ENCODE measurements at regions not wholly inside any gene's neighbourhood (a gene's known extent, or its start where the extent isn't known, plus 50 kb on each side); places are given as distances from the start of the nearest gene placed in this dataset.

- Histone ChIP-seq H4K8ac (ENCODE audit: low read depth, low read length) (no peak overlapping the region), H4K91ac (ENCODE audit: low read depth, low read length) (no peak overlapping the region), H3K4me2 (ENCODE audit: low read length) (no peak overlapping the region), H2AFZ (ENCODE audit: insufficient read depth, low read length, poor library complexity) (no peak overlapping the region), H3K18ac (ENCODE audit: low read length) (no peak overlapping the region), H4K12ac (ENCODE audit: low read depth, low read length) (no peak overlapping the region), H3K27ac (ENCODE audit: low read depth, low read length) (no peak overlapping the region), H2BK120ac (ENCODE audit: insufficient read depth, low read length, poor library complexity) (no peak overlapping the region), H3K27me3 (ENCODE audit: insufficient read depth, low read length) (no peaks in the 10 kb centered on the region), H3K9ac (ENCODE audit: low read length) (no peak overlapping the region), H2AK5ac (ENCODE audit: low read length) (no peak overlapping the region), H3K9me3 (ENCODE audit: insufficient read depth, low read depth, low read length) (no peaks in the 10 kb centered on the region), H2BK5ac (ENCODE audit: low read depth, low read length, poor library complexity) (no peak overlapping the region), H3K23ac (ENCODE audit: low read length) (no peak overlapping the region), H2BK12ac (ENCODE audit: low read length) (no peak overlapping the region), H3K4me3 (ENCODE audit: low read depth, low read length) (no peak overlapping the region), H3K79me2 (ENCODE audit: control insufficient read depth, insufficient read depth, low read length, poor library complexity) (no peaks in the 10 kb centered on the region), H3K4ac (ENCODE audit: low read depth, low read length) (no peak overlapping the region), H3K36me3 (ENCODE audit: control insufficient read depth in 1 of 2, insufficient read depth in 2 of 2, low read length in 2 of 2) (no peaks in the 10 kb centered on the region), H3K14ac (ENCODE audit: low read length) (no peak overlapping the region), H3K79me1 (ENCODE audit: low read length) (no peaks in the 10 kb centered on the region), H3K4me1 (ENCODE audit: control insufficient read depth in 1 of 2, insufficient read depth in 2 of 2, low read length in 2 of 2) (no peaks in the 10 kb centered on the region)
- no peak for DNase-seq
- WGBS (ENCODE audit: extremely low coverage, insufficient coverage, insufficient read length), result no CpG with 5 or more reads among the region's 2 CpGs
Measured at GRCh38 chr4:63171341-63171740, 1237.9 kb downstream of the TECRL start.

GRCh38 chr4:63170923-63171322 is 1238.3 kb downstream of the TECRL start:
- no peaks in the 10 kb centered on the region for H3K27me3 ChIP-seq (ENCODE audit: insufficient read depth, low read length)
- no peak overlapping the region for H3K23ac ChIP-seq (ENCODE audit: low read length)
- no peak overlapping the region for H4K12ac ChIP-seq (ENCODE audit: low read depth, low read length)
- WGBS (ENCODE audit: extremely low coverage, insufficient coverage, insufficient read length), result no CpG with 5 or more reads among the region's 2 CpGs
- no peak overlapping the region for H2BK5ac ChIP-seq (ENCODE audit: low read depth, low read length, poor library complexity)
- H3K9ac ChIP-seq (ENCODE audit: low read length), result no peak overlapping the region
- H2AFZ ChIP-seq (ENCODE audit: insufficient read depth, low read length, poor library complexity), result no peak overlapping the region
- no peak overlapping the region for H2BK12ac ChIP-seq (ENCODE audit: low read length)
- H3K4me3 ChIP-seq (ENCODE audit: low read depth, low read length), result no peak overlapping the region
- no peaks in the 10 kb centered on the region for H3K36me3 ChIP-seq (ENCODE audit: control insufficient read depth in 1 of 2, insufficient read depth in 2 of 2, low read length in 2 of 2)
- H2BK120ac ChIP-seq (ENCODE audit: insufficient read depth, low read length, poor library complexity), result no peak overlapping the region
- no peak overlapping the region for H3K4ac ChIP-seq (ENCODE audit: low read depth, low read length)
- H3K79me2 ChIP-seq (ENCODE audit: control insufficient read depth, insufficient read depth, low read length, poor library complexity), result no peaks in the 10 kb centered on the region
- no peak overlapping the region for H3K18ac ChIP-seq (ENCODE audit: low read length)
- DNase-seq, result no peak
- H4K8ac ChIP-seq (ENCODE audit: low read depth, low read length), result no peak overlapping the region
- no peak overlapping the region for H3K27ac ChIP-seq (ENCODE audit: low read depth, low read length)
- H3K4me2 ChIP-seq (ENCODE audit: low read length), result no peak overlapping the region
- H3K14ac ChIP-seq (ENCODE audit: low read length), result no peak overlapping the region
- H3K4me1 ChIP-seq (ENCODE audit: control insufficient read depth in 1 of 2, insufficient read depth in 2 of 2, low read length in 2 of 2), result no peaks in the 10 kb centered on the region
- no peaks in the 10 kb centered on the region for H3K79me1 ChIP-seq (ENCODE audit: low read length)
- H2AK5ac ChIP-seq (ENCODE audit: low read length), result no peak overlapping the region
- H4K91ac ChIP-seq (ENCODE audit: low read depth, low read length), result no peak overlapping the region
- no peaks in the 10 kb centered on the region for H3K9me3 ChIP-seq (ENCODE audit: insufficient read depth, low read depth, low read length)

GRCh38 chr4:63169836-63170235 is 1239.4 kb downstream of the TECRL start:
- Histone ChIP-seq H4K12ac (ENCODE audit: low read depth, low read length) (no peak overlapping the region), H3K79me2 (ENCODE audit: control insufficient read depth, insufficient read depth, low read length, poor library complexity) (no peaks in the 10 kb centered on the region), H4K91ac (ENCODE audit: low read depth, low read length) (no peak overlapping the region), H3K36me3 (ENCODE audit: control insufficient read depth in 1 of 2, insufficient read depth in 2 of 2, low read length in 2 of 2) (no peaks in the 10 kb centered on the region), H2BK120ac (ENCODE audit: insufficient read depth, low read length, poor library complexity) (no peak overlapping the region), H2AK5ac (ENCODE audit: low read length) (no peak overlapping the region), H3K79me1 (ENCODE audit: low read length) (no peaks in the 10 kb centered on the region), H3K27ac (ENCODE audit: low read depth, low read length) (no peak overlapping the region), H3K18ac (ENCODE audit: low read length) (no peak overlapping the region), H3K23ac (ENCODE audit: low read length) (no peak overlapping the region), H3K4me1 (ENCODE audit: control insufficient read depth in 1 of 2, insufficient read depth in 2 of 2, low read length in 2 of 2) (no peaks in the 10 kb centered on the region), H2BK12ac (ENCODE audit: low read length) (no peak overlapping the region), H3K4ac (ENCODE audit: low read depth, low read length) (no peak overlapping the region), H3K14ac (ENCODE audit: low read length) (no peak overlapping the region), H3K9ac (ENCODE audit: low read length) (no peak overlapping the region), H2BK5ac (ENCODE audit: low read depth, low read length, poor library complexity) (no peak overlapping the region), H2AFZ (ENCODE audit: insufficient read depth, low read length, poor library complexity) (no peak overlapping the region), H3K9me3 (ENCODE audit: insufficient read depth, low read depth, low read length) (no peaks in the 10 kb centered on the region), H3K27me3 (ENCODE audit: insufficient read depth, low read length) (no peaks in the 10 kb centered on the region), H3K4me3 (ENCODE audit: low read depth, low read length) (no peak overlapping the region), H4K8ac (ENCODE audit: low read depth, low read length) (no peak overlapping the region), H3K4me2 (ENCODE audit: low read length) (no peak overlapping the region)
- no CpG with 5 or more reads among the region's 2 CpGs for WGBS (ENCODE audit: extremely low coverage, insufficient coverage, insufficient read length)
- DNase-seq, result no peak

GRCh38 chr4:63155561-63155960 is 1253.7 kb downstream of the TECRL start:
- Histone ChIP-seq H4K8ac (ENCODE audit: low read depth, low read length) (no peak overlapping the region), H2AFZ (ENCODE audit: insufficient read depth, low read length, poor library complexity) (no peak overlapping the region), H3K23ac (ENCODE audit: low read length) (no peak overlapping the region), H4K91ac (ENCODE audit: low read depth, low read length) (no peak overlapping the region), H3K4ac (ENCODE audit: low read depth, low read length) (no peak overlapping the region), H3K27ac (ENCODE audit: low read depth, low read length) (no peak overlapping the region), H3K18ac (ENCODE audit: low read length) (no peak overlapping the region), H3K79me1 (ENCODE audit: low read length) (no peaks in the 10 kb centered on the region), H3K9me3 (ENCODE audit: insufficient read depth, low read depth, low read length) (peaks cover 2% of the 10 kb centered on the region), H2AK5ac (ENCODE audit: low read length) (no peak overlapping the region), H3K36me3 (ENCODE audit: control insufficient read depth in 1 of 2, insufficient read depth in 2 of 2, low read length in 2 of 2) (no peaks in the 10 kb centered on the region), H4K12ac (ENCODE audit: low read depth, low read length) (no peak overlapping the region), H2BK12ac (ENCODE audit: low read length) (no peak overlapping the region), H3K4me1 (ENCODE audit: control insufficient read depth in 1 of 2, insufficient read depth in 2 of 2, low read length in 2 of 2) (no peaks in the 10 kb centered on the region), H3K4me2 (ENCODE audit: low read length) (no peak overlapping the region), H3K79me2 (ENCODE audit: control insufficient read depth, insufficient read depth, low read length, poor library complexity) (no peaks in the 10 kb centered on the region), H2BK5ac (ENCODE audit: low read depth, low read length, poor library complexity) (no peak overlapping the region), H3K9ac (ENCODE audit: low read length) (no peak overlapping the region), H3K4me3 (ENCODE audit: low read depth, low read length) (no peak overlapping the region), H3K14ac (ENCODE audit: low read length) (no peak overlapping the region), H2BK120ac (ENCODE audit: insufficient read depth, low read length, poor library complexity) (no peak overlapping the region), H3K27me3 (ENCODE audit: insufficient read depth, low read length) (no peaks in the 10 kb centered on the region)
- no CpG with 5 or more reads among the region's 1 CpG for WGBS (ENCODE audit: extremely low coverage, insufficient coverage, insufficient read length)
- DNase-seq, result no peak

Data from trophoblast cell (in vitro differentiated cells and primary cell).